HEK293T (cell line): ENCODE measurements at regions not wholly inside any gene's neighbourhood (a gene's known extent, or its start where the extent isn't known, plus 50 kb on each side); places are given as distances from the start of the nearest gene placed in this dataset.

Source experiments
- ARNT ChIP-seq: fragments of 450-650 bp; IDR thresholded peaks from 2 replicates; pipeline ENCODE4 v1.6.1; 2017; ENCODE audit warnings: mild to moderate bottlenecking
- BHLHE40 ChIP-seq: fragments of 450-650 bp; IDR thresholded peaks from 2 replicates; pipeline ENCODE4 v1.6.1; 2016; ENCODE audit warnings: mild to moderate bottlenecking, moderate library complexity, borderline replicate concordance
- ELF4 ChIP-seq: fragments of 450-650 bp; IDR thresholded peaks from 2 replicates; pipeline ENCODE4 v1.6.1; 2017; ENCODE audit warnings: antibody characterized with exemption
- FOXK2 ChIP-seq: fragments of 450-650 bp; IDR thresholded peaks from 2 replicates; pipeline ENCODE4 v1.6.1; 2016; ENCODE audit warnings: mild to moderate bottlenecking
- HDGF ChIP-seq: fragments of 450-650 bp; IDR thresholded peaks from 2 replicates; pipeline ENCODE4 v1.6.1; 2017; ENCODE audit warnings: antibody characterized with exemption, borderline replicate concordance
- NFRKB ChIP-seq: fragments of 450-650 bp; IDR thresholded peaks from 2 replicates; pipeline ENCODE4 v1.6.1; 2016; ENCODE audit warnings: mild to moderate bottlenecking, moderate library complexity
- SP1 ChIP-seq: fragments of 450-650 bp; IDR thresholded peaks from 2 replicates; pipeline ENCODE4 v1.6.1; 2017
- SUZ12 ChIP-seq: fragments of 450-650 bp; IDR thresholded peaks from 2 replicates; pipeline ENCODE4 v1.6.1; 2016; ENCODE audit warnings: mild to moderate bottlenecking
- TARDBP ChIP-seq: fragments of 450-650 bp; IDR thresholded peaks from 2 replicates; pipeline ENCODE4 v1.6.1; 2016
- ZNF384 ChIP-seq: fragments of 450-650 bp; IDR thresholded peaks from 2 replicates; pipeline ENCODE4 v1.6.1; 2016
- TF ChIP-seq, protein P1 (sequence below): fragments of 450-650 bp; IDR thresholded peaks from 2 replicates; pipeline ENCODE4 v1.6.1; 2016

DNA sequence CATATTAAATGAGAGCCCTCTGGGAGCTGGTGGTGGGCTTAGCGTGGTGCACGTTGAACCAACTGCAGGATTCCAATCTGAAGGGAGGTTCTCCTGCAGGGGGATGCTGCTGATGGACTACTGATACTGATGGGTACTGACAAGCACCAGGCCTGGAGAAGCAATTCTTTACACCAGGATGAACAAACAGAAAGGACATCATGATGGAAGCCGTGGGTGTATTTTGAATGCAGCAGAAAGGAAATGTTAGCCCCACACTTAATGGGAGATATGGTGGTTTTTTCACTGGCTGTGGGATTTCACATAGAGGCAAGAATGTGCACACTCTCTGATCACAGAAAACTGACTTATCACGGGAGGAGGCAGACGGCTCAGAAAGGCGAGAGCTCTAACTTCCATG lies 299.7 kb downstream of the TEX29 start:
- no peak for TF ChIP-seq SUZ12
- TF ChIP-seq FOXK2: no peak
- TF ChIP-seq SP1: no peak
- no peak for TF ChIP-seq BHLHE40
- TF ChIP-seq ZNF384: no peak
- TF ChIP-seq, protein P1, sequence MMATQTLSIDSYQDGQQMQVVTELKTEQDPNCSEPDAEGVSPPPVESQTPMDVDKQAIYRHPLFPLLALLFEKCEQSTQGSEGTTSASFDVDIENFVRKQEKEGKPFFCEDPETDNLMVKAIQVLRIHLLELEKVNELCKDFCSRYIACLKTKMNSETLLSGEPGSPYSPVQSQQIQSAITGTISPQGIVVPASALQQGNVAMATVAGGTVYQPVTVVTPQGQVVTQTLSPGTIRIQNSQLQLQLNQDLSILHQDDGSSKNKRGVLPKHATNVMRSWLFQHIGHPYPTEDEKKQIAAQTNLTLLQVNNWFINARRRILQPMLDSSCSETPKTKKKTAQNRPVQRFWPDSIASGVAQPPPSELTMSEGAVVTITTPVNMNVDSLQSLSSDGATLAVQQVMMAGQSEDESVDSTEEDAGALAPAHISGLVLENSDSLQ: no peak
- no peak for TF ChIP-seq ARNT
- no peak for TF ChIP-seq ELF4
- TF ChIP-seq NFRKB: no peak
- TF ChIP-seq HDGF: no peak
- TF ChIP-seq TARDBP: no peak
